Inflammatory macrophage (primary cell): ENCODE measurements at regions not wholly inside any gene's neighbourhood (a gene's known extent, or its start where the extent isn't known, plus 50 kb on each side); places are given as distances from the start of the nearest gene placed in this dataset.

Source experiments
- DNase-seq, 2 donors: peaks; one replicate each; pipeline ENCODE4 v3.0.0-alpha.2; 2020 to 2022

DNA sequence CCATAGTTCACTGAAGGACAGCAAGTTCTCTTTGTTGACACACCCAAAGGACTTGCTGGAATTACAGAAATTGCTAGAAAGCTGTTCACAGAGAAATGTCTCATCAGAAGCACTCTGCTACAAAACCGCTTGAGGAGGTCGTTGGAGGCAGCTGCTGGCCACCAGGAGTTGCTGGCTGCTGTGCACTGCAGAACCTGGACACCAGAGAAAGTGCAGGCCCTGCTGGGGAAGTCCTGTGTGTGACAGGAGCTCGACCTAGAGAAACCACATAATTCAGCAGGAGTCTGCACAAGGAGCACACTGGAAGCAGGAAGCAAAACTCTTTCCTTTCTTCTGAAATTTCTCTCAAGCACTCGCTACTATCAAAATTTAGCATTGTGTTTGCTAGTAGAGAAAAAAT lies 461.5 kb upstream of the GHITM start:
- DNase-seq = no peak

GRCh38 chr10:83678850-83679249 lies 460.5 kb upstream of the GHITM start:
- no peak for DNase-seq

DNA sequence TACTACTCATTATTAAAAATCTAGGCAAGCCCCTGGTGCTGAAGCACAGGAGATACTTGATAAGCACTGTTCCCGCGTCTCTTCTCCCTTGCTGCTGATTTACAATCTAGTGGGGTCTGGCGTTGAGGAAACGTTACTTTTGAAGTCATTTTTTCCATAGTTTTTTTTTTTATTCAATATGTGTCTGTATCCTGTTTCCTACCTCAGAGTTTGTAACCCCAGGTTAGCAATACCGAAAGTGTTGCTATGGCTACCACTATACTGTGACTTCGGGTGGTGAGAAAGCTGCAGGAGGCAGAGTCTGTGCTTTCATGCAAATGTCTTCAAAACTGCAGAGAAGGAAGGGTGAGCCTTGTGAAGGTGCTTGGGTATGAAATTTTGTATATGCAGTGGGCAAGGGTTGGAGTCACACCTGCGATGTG lies 458.8 kb upstream of the GHITM start:
- DNase-seq = no peak

GRCh38 chr10:83682414-83682813 lies 456.9 kb upstream of the GHITM start:
- no peak for DNase-seq

- DNase-seq = no peak
These were observed 453.9 kb upstream of the GHITM start for GRCh38 chr10:83685458-83685857.

- no peak for DNase-seq
These were observed 447.3 kb upstream of the GHITM start for GRCh38 chr10:83691791-83692596.

DNA sequence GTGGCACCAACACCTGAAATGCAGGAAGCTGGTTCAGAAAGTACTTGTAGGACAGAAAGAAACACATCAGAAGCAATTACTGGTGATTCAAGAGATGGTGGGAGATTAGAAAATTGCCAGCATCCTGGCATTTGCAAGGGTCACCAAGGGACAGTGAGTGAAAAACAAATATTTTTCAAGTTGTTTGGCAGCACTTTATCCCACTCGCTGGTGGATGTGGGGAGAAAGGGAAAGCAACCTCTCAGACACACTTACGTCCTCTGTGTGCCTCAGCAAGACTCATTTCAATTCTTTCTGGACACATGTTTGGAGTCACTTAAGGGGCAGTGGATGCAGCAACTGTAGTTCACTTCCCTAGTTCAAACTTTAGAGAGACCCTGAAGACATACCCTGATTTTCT lies 440.4 kb upstream of the GHITM start:
- DNase-seq = no peak

GRCh38 chr10:83701799-83702198 lies 437.5 kb upstream of the GHITM start:
- no peak for DNase-seq

DNA sequence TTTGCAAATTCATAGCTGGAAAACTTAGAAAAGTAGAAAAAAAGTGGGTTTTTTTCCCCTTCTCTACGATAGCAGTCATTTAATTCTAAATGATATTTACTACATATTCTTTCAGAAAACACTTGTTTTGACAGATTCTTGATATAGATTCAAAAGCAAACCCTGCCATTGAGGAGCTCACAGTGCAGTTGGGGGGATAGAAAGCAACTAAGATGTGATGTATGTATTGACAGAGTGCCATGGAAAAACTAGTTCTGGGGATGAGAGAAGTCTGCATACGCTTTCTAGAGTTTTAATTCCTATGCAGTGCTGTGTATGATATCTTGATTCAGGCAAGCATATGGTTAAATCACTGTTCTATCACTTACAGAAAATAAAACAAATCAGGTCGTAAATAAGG lies 436.6 kb upstream of the GHITM start:
- DNase-seq = no peak

GRCh38 chr10:83706120-83706519 lies 433.2 kb upstream of the GHITM start:
- DNase-seq = no peak

DNA sequence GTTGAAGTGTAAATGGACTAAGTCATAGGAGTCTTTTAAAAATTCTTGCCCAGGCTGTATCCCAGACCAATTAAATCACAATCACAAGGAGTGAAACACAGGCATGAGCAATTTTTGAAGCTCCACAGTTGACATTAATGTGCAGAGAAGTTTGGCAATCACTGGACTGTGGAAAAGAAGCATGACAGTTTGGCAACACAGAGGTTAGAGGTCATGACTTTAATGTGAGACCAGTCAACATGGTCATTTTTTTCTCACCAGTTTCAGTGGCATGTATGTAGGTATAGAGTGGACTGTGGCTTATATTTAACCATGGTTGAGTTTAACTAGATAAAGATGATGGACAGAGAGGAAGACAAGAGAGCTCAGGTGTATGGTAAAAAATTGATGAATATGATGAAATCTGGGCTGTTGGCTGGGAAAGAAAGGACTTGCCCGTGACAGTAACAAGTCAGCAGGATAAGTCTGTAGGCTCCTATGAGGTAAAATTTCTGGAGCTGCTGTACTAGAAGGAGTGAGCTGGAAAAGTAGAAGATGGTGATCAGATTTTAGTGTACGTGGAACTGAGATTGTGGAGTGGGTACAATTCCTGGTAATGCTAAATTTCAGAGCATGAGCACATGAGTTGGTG lies 432.2 kb upstream of the GHITM start:
- DNase-seq = no peak

DNA sequence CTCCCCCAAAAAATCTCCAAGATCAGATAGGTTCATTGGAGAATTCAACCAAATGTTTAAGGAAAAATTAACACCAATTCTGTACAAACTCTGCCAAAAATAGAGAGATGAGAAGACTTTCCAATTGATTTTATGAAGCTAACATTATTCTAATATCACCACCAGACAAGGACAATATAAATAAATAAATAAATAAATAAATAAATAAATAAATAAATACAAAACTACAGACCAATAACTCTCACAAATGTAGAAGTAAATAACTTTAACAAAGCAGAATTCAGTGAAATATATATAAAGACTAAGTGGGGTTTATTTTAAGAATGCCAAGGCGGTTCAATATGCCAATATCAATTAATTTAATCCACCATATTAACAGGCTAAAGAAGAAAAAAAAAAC lies 425.9 kb upstream of the GHITM start:
- no peak for DNase-seq

DNA sequence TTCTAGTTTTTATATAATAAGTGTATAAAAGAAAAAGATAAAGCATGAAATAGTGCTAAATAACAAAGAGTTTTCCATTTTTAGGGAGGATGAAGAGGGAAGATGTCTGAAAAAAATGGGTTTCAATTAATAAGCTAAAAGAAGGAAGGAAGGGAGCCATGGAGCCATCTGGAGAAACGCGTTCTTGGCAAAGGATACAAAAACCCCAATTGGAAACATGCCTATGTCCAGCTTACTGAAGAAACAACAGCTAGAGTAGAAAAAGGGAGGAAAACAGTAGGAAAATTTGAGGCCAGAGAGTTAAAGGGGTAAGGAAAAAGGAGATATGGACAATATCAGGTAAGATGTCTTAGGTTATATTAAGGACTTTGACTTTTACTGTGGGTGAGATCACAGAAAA lies 416.2 kb upstream of the GHITM start:
- no peak for DNase-seq

DNA sequence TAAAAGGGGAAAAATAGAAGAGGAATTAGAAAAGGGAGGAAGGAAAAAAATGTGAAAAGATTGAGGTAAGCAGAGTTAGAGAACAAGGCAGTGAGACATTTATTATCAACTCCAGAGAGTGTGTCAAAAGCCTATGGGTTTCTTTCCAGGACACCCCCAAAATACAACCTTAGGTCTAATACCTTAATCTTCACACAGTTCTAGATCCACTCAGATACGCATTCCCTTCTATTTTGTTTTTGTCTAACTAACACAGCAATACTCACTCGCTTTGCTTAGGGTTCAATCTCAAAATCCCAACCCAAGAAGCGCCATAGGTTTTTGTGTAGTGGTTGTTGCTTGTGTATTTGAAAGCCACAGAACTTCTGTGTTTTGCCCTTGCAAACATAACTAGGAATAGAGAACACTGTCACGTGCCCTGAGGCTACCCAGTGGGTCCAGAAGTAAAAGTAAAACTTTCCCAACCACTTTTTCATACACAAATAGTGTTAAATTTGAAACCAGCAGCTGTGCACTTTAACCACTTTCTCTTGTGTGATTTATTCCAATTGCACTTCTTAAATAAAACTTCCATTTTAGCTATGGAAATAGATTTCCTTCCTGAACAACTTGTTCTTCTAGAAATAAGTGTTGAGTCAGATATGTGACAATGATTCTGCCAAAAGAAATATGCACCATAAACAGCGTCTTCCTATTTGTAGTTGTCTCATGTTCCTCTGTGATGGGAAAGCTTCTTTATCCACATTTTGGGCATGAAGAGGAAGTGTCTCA lies 414.7 kb upstream of the GHITM start:
- no peak for DNase-seq

- DNase-seq = no peak
These were observed 413.7 kb upstream of the GHITM start for GRCh38 chr10:83725567-83725966.

DNA sequence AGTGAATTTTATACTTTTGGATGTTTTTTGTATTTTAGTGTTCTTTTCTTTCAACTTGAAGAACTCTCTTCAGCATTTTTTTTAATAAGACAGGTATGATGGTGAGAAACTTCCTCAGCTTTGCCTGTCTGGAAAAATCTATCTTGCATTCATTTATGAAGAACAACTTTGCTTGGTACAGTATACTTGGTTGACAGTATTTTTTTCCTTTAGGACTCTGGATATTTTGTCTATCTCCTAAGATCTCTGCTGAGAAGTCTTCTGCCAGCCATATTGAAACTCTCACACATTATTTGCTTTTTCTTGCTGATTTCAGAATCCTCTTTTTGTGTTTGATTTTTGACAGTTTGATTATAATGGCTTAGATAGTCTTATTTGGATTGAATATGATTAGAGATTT lies 405.0 kb upstream of the GHITM start:
- DNase-seq = no peak

DNA sequence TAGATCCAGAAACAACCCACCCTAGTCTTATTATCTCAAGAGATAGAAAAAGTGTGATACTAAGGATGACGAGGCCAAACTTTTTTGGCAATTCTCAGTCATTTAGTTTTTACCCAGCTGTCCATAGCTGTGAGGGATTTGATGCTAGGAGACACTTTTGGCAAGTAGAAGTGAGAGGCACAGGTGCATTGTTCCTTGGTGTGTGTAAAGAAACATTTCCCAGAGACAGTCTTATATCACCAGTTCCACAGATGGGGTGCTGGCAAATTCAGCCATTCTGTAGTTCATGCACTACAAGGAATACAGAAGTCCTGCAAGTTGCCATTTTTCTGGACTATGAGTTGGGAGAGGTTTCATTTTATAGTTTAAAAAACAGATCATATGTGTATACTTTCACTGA lies 403.3 kb upstream of the GHITM start:
- no peak for DNase-seq

DNA sequence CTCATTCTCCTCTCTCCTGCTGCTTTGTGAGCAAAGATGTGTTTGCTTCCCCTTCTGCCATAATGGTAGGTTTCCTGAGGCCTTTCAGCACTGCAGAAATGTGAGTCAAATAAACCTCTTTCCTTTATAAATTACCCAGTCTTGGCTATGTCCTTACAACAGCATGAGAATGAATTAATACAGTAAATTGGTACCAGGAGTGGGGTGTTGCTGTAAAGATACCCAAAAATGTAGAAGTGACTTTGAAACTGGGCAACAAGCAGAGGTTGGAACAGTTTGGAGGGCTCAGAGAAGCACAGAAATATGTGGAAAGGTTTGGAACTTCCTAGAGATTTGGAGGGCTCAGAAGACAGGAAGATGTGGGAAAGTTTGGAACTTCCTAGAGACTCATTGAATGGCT lies 388.7 kb upstream of the GHITM start:
- no peak for DNase-seq

- DNase-seq = no peak
These were observed 385.8 kb upstream of the GHITM start for GRCh38 chr10:83753490-83753889.

GRCh38 chr10:83754857-83755256 lies 384.5 kb upstream of the GHITM start:
- no peak for DNase-seq

DNA sequence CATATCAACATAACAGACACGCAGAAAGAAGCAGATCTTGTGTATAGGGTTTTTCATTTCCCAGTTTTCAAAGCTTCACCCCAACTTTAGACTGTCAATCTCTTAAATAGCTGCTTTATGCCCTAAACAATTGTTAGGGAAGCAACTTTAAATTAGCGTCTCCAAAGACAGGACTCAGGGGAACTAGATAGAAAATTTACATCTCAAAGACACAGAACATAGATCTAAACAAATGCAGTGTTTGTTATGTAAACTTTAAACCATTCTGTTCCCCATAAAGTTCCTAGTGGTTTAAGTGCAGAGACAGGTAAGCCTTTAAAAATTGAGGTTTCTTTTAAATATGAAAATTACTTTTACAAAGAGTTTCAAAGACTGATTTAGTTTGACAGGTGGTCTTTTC lies 379.2 kb upstream of the GHITM start:
- no peak for DNase-seq

GRCh38 chr10:83764666-83765065 lies 374.6 kb upstream of the GHITM start:
- no peak for DNase-seq

DNA sequence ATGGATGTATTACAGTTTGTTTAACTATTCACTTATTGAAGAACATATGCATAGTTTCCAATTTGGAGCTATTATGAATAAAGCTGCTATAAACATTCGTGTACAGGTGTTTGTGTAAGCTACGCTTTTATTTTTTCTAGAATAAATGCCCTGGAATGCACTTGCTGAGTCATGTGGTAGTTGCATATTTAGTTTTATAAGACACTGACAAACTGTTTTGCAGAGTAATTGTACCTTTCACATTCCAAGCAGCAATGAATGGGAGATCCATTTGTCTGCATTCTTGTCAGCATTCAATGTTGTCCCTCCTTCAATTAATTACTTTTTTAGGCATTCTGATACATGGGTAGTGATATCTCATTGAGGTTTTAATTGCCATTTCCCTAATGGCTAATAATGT lies 373.6 kb upstream of the GHITM start:
- no peak for DNase-seq

- no peak for DNase-seq
These were observed 370.0 kb upstream of the GHITM start for GRCh38 chr10:83769281-83769820.
